Superior temporal gyrus (tissue), 1 donor: ENCODE measurements at regions not wholly inside any gene's neighbourhood (a gene's known extent, or its start where the extent isn't known, plus 50 kb on each side); places are given as distances from the start of the nearest gene placed in this dataset.

Experiments used
- DNase-seq: peaks from one replicate; pipeline ENCODE4 v3.0.0-alpha.2; 2016; ENCODE audit errors: extremely low spot score

DNA sequence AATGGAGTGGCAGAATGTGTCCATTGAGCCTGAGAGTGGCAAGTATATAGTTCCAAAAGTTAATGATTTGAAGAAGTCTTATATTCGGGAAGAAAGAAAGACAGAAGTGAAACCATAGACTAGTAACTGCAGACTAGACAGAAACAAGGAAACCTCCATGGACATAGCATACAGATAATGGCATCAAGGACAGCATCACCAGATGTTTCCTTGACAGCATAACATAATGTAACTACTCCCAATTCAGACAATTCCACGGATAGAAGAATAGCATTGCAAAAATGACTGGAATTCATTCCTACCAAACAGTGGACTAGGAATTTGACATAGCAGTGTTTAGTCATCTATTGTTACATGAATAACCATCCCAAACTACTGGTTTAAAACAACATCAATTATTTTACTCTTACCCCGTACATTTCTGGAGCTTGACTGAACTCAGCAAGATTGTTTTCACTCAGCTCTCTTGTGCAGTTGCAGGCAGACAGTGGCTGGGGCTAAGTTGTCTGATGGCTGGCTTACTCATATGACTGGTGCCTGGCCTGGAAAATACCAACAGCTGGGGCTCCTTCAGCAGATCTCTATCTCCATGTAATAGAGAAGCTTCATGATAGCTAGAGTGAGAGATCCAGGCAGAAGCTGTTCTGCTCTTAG, 109.7 kb upstream of the GADL1 start:
- no peak for DNase-seq

- no peak for DNase-seq
These were observed 114.5 kb upstream of the GADL1 start for GRCh38 chr3:31008994-31009393.

DNA sequence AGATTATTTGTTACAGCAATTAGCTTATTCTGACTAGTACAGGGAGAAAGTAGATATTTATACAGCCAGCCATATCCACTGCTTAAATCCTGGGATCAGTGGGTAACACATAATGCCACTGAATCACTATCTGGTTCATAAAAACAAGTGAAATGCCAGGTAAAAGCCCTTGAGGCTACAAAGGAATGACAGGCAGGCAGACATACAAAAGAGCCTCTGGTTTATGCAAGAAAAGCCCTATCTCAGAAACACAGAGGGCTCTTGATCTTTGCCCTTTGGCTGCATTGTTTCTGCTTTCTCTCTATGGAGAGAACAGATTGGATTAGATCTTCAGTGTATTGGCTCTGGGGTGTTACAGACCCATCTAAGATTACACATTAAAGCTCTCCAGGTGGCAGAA, 115.4 kb upstream of the GADL1 start:
- no peak for DNase-seq

DNA sequence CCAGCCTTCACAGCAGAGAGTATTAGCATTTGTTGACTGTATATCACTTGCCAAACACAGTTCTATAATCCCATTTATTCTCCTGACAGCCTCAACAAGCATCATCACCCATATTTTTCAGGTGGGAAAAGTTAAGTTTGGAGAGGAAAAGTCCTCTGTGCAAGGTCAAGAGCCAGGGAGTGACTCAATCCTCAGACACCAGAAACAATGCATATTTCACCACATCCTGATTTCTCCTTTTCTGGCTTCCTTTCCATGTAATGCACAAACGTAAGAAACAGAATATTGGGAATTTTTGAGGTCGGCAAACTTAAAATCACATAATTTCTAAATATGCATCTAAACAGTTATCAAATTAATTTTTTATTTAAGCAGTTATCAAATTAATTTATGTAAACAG, 116.0 kb upstream of the GADL1 start:
- no peak for DNase-seq

- DNase-seq = no peak
These were observed 116.9 kb upstream of the GADL1 start for GRCh38 chr3:31011380-31011779.

DNA sequence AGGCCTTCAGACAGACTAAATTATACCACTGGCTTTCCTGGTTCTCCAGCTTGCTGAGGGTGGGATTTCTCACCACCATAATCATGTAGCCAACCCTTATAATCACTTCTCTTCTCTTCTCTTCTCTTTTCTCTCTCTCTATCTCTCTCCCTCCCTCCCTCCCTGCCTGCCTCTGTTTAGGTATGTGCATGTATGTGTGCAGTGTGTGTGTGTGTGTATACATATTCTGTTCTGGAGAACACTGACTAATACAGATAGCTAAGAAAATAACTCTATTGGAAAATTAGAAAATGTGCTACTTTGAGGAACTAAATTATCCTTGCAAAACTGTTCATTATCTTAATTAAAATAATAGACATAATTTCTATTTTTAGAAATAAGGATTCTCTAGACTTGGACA, 118.6 kb upstream of the GADL1 start:
- DNase-seq = no peak

- DNase-seq = no peak
These were observed 119.4 kb upstream of the GADL1 start for GRCh38 chr3:31013843-31014242.

DNA sequence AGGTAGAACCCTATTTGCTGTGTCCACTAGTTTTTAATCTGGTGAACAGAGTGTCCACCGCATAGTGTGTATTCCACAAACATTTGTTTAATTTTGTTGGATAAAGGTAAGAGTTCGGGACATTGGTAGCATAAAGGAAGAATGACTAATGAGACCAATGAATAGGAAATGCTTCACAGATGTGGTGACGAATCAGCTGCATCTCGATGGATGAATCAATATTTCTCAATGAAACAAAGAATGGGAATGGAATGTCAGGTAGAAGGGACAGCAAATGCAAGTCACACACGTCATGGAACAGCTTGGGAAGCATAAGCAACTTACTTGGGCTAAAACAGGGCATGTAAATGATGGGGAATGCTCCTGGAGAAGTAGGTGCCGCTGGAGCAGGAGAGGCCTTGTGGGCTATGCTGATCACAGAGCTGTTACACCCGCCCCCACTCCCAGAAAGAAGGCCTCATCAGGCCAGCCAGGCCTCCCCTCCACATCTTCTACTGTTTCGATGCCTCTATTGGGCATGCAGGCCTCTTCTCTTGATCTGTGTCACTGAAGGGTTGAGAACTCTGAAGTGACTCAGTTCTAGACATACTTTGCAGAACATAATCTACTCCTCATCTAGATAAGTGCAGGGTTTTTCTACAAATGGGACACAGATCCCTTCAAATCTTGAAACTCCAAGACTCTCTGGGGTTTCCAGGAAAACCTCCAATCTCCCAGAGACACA, 120.0 kb upstream of the GADL1 start:
- no peak for DNase-seq

GRCh38 chr3:31016196-31016595, 121.7 kb upstream of the GADL1 start:
- DNase-seq = no peak

- no peak for DNase-seq
These were observed 128.3 kb upstream of the GADL1 start for GRCh38 chr3:31022716-31023115.

DNA sequence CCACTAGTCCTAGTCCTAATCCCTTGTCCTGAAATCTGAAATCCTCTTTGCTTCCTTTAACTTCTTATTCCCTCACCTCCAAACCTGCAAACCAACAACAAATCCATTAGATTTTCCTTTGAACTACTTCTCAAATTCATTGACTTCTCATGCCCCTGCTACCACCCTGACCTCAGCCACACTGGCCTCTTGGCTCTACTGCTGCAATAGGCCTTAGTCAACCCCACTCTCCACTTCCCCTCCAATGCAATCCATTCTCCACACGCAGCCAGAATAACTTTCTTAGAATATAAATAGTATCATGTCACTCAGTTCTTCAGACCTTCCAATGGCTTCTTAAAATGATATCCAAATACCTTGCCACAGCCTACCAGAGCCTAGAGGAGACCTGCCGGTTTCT, 131.1 kb upstream of the GADL1 start:
- DNase-seq = no peak

DNA sequence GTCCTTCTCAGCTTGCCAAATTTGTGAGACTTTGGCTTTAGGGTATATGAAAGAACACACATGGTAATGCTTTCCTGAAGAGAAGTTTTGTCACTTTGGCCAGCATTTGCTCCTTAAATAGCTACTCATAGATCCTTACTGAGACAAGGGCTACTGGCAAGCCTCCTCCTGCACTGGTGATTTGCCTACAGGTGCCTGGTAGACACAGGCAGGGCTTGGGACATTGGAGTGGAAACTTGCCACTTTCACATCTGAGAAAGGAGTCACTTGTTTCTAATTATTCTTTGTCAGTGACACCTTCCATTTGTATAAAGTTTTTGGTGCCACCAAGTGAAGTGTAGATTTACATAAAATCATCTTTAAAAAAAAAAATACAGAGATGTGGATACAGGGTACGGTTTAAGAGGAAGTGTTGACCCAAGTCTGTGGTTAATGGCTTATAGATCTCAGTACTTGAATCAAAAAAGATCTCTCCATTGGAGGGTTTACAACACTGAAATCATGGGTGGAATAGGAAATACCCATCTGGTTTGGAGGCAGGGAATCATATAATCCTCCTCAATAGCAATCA, 132.8 kb upstream of the GADL1 start:
- DNase-seq = no peak

DNA sequence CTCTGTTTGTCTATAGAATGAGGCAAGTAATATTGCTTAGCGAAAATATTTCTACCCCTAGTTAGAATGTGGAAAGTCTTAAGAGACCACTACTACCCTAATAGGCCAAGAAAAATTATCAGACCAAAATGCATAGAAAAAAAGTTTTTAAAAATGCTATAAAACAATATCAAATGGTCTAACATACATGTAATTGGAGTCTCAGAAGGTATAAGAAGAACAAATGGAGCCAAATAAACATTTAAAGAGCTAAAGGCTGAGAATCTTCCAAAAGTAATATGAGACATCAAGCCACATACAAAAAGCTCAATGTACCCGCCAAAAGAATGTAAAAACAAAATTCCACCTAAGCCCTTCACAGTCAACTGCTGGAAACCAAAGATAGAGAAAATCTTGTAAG, 133.5 kb upstream of the GADL1 start:
- no peak for DNase-seq

DNA sequence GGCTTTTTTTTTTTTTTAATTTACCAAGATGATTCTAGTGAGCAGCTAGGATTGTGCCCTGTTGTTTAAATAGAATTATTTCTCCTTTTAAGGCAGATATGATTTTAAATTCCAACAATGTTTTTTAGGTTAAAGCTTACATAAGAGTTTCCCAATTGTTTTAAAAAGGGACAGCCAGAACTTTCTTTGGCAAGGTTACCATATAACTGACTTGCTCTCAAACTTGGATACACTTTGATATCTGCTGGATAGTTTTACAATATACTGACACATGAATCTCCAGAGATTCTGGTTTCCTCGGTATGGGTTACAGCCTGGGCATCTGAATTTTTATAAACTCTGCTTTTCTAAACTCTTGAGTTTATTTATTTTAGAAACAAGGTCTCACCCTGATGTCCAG, 134.3 kb upstream of the GADL1 start:
- no peak for DNase-seq

DNA sequence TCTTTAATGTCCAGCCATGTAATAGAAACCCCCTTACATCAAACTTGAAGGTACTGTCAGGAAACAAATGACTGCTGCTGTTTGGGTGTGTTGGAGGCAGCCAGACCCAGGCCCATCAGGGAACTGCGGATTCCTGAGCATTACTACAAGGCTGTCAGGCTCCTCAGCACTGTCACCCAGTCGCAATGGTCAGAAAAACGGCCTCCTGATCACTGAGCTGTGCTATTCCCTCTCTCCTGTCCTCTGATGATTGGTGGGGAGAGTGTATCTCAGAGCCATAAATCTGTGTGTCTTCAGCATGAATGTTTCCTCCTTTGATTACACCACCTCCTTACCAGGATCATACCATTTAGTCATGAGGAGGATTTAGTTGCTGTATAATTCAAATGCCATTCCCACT, 135.2 kb upstream of the GADL1 start:
- no peak for DNase-seq

DNA sequence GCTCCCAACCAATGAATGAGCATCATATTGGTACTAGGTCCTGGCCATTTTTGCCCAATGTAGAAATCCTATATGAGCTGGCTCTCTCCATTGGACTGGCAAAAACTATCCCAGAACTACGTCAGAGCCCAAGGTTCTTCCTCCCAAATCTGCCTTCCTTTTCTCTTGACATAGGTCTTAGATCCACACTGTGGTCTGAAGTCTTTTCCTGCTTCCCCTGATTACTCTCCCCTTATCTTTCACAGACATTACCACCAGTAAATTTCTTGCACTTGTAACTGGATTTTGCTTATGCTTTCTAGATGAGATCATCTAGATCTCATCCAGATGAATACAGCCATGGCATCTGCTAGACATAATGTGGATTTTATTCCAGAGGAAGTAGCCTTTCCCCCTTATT, 141.2 kb upstream of the GADL1 start:
- DNase-seq = no peak

GRCh38 chr3:31038086-31038739, 143.8 kb upstream of the GADL1 start:
- DNase-seq = no peak

- DNase-seq = no peak
These were observed 144.7 kb upstream of the GADL1 start for GRCh38 chr3:31039145-31039544.

- no peak for DNase-seq
These were observed 146.9 kb upstream of the GADL1 start for GRCh38 chr3:31041161-31041978.

DNA sequence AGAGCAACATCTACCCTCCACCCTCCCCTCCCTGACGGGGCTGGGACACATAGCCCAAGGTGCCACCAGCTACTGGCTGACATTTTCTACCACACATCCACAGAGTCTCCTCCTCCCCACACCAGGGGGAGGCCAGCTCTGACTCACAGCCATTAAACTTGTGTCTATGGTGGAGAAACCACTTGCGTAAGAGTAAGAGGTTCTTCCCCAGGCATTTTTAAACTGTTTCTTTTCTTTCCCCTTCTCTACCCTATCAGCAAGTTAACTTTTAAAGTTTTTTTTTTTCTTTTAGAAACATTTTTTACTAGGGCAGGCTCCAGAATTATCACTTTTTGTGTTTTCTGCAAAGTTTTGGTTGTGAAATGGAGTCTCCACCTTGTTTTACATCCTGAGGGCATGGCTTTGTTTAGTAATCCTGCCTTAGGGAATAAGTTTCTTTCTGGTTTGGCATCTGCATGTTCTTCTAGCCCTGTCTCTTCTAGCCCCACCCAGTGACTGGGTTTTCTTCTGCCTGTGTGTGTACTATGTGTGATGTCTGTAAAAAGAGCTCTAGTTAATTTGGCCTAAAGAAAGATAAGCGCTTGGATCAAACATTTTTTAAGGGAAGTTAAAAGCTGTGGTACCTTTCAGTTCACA, 148.8 kb upstream of the GADL1 start:
- DNase-seq = no peak

DNA sequence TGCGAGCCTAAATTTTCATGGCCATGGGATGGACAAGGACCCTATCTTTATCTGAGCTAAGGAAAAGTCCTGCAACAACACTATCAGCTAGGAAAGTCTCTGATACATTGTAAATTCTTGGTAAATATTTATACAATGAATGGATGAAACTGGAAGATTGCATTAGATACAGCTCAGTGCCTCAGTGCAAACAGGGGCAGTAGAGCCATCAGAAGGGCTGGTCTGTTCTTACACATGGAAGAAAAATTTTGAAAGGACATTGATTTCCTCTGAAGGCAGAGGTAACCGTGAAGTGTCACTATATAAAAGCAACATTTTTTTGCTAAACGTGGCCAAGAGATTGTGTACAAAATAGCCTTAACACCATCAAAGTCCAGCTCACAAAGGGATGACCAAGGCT, 153.2 kb upstream of the GADL1 start:
- DNase-seq = no peak

DNA sequence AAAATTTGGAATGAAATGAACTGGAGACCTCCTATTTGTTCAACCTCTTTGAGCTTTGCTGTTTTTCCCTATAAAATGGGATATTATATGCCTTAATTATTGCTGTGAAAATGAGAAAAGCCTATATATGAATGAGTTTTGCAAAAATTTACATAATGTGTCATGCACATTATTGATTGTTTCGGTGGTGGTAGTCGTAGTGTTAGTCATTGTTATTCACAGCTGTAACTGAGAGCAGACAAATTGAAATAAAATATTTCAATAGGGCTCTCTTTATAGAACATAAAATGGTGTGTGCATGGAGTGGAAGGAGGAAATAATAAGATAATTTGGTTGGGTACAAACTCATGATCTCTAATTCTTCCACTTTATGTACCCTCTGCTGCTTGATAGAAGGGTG, 153.7 kb upstream of the GADL1 start:
- no peak for DNase-seq
